ENCODE measurements at regions not wholly inside any gene's neighbourhood (a gene's known extent, or its start where the extent isn't known, plus 50 kb on each side); places are given as distances from the start of the nearest gene placed in this dataset.

GRCh38 chr14:98236314-98236713, 1035.7 kb downstream of the BCL11B start:
- TF ChIP-seq CTCF (IDR thresholded peaks at IDR 0.05; ENCODE audit: insufficient read depth, low read length, poor library complexity, severe bottlenecking): no peak
- Histone ChIP-seq H3K36me3 (ENCODE audit: control insufficient read depth, insufficient read depth, low read length) (no peaks in the 10 kb centered on the region), H3K4me3 (replicated peaks; ENCODE audit: low read depth, low read length) (no peak overlapping the region), H3K27me3 (replicated peaks; ENCODE audit: control insufficient read depth, insufficient read depth, low read length) (no peaks in the 10 kb centered on the region)
- DNase-seq (ENCODE audit: extremely low read depth, insufficient read length): no peak

GRCh38 chr14:98237939-98238338, 1034.1 kb downstream of the BCL11B start:
- TF ChIP-seq CTCF (IDR thresholded peaks at IDR 0.05; ENCODE audit: insufficient read depth, low read length, poor library complexity, severe bottlenecking): no peak
- Histone ChIP-seq H3K36me3 (ENCODE audit: control insufficient read depth, insufficient read depth, low read length) (no peaks in the 10 kb centered on the region), H3K4me3 (replicated peaks; ENCODE audit: low read depth, low read length) (no peak overlapping the region), H3K27me3 (replicated peaks; ENCODE audit: control insufficient read depth, insufficient read depth, low read length) (no peaks in the 10 kb centered on the region)
- no peak for DNase-seq (ENCODE audit: extremely low read depth, insufficient read length)

- no peaks in the 10 kb centered on the region for H3K36me3 ChIP-seq (ENCODE audit: control insufficient read depth, insufficient read depth, low read length)
- TF ChIP-seq CTCF (IDR thresholded peaks at IDR 0.05; ENCODE audit: insufficient read depth, low read length, poor library complexity, severe bottlenecking): no peak
- H3K4me3 ChIP-seq (replicated peaks; ENCODE audit: low read depth, low read length): no peak overlapping the region
- DNase-seq (ENCODE audit: extremely low read depth, insufficient read length): no peak
- no peaks in the 10 kb centered on the region for H3K27me3 ChIP-seq (replicated peaks; ENCODE audit: control insufficient read depth, insufficient read depth, low read length)
Measured at GRCh38 chr14:98240376-98240775, 1031.6 kb downstream of the BCL11B start.

GRCh38 chr14:98242903-98243302, 1029.1 kb downstream of the BCL11B start:
- DNase-seq (ENCODE audit: extremely low read depth, insufficient read length): no peak
- Histone ChIP-seq H3K36me3 (ENCODE audit: control insufficient read depth, insufficient read depth, low read length) (no peaks in the 10 kb centered on the region), H3K27me3 (replicated peaks; ENCODE audit: control insufficient read depth, insufficient read depth, low read length) (no peaks in the 10 kb centered on the region), H3K4me3 (replicated peaks; ENCODE audit: low read depth, low read length) (no peak overlapping the region)
- no peak for TF ChIP-seq CTCF (IDR thresholded peaks at IDR 0.05; ENCODE audit: insufficient read depth, low read length, poor library complexity, severe bottlenecking)

GRCh38 chr14:98243332-98243731, 1028.7 kb downstream of the BCL11B start:
- no peaks in the 10 kb centered on the region for H3K27me3 ChIP-seq (replicated peaks; ENCODE audit: control insufficient read depth, insufficient read depth, low read length)

More at GRCh38 chr14:98243332-98243731, 1028.7 kb downstream of the BCL11B start:
- DNase-seq (ENCODE audit: extremely low read depth, insufficient read length): no peak
- H3K36me3 ChIP-seq (ENCODE audit: control insufficient read depth, insufficient read depth, low read length): no peaks in the 10 kb centered on the region
- no peak overlapping the region for H3K4me3 ChIP-seq (replicated peaks; ENCODE audit: low read depth, low read length)
- TF ChIP-seq CTCF (IDR thresholded peaks at IDR 0.05; ENCODE audit: insufficient read depth, low read length, poor library complexity, severe bottlenecking): no peak

Measured in GM06990 (cell line).